Neural progenitor cell (in vitro differentiated cells): ENCODE measurements at regions not wholly inside any gene's neighbourhood (a gene's known extent, or its start where the extent isn't known, plus 50 kb on each side); places are given as distances from the start of the nearest gene placed in this dataset.

Experiments
- DNase-seq: peaks from one replicate; pipeline ENCODE4 v3.0.0-alpha.2; 2016; ENCODE audit warnings: low spot score
- H2AFZ ChIP-seq: fragments of 200-600 bp; sonication (generic); replicated peaks from 2 replicates; pipeline ENCODE4 v1.6.1; 2016; ENCODE audit warnings: antibody characterized with exemption
- H3F3A ChIP-seq: fragments of 200-600 bp; sonication (generic); 2 replicates; pipeline ENCODE4 v1.6.1; 2016; ENCODE audit warnings: antibody characterized with exemption, low read depth
- H3K27ac ChIP-seq: fragments of 200-600 bp; sonication (generic); 2 replicates; pipeline ENCODE4 v1.5.1; 2016; ENCODE audit warnings: mild to moderate bottlenecking
- H3K27me3 ChIP-seq: fragments of 200-600 bp; sonication (generic); 2 replicates; pipeline ENCODE4 v1.6.1; 2016; ENCODE audit warnings: mild to moderate bottlenecking, moderate library complexity
- H3K36me3 ChIP-seq: fragments of 200-600 bp; sonication (generic); 2 replicates; pipeline ENCODE4 v1.5.1; 2016
- H3K4me1 ChIP-seq: fragments of 200-600 bp; sonication (generic); 2 replicates; pipeline ENCODE4 v1.6.1; 2016; ENCODE audit warnings: mixed run types
- H3K4me2 ChIP-seq: fragments of 200-600 bp; sonication (generic); 2 replicates; pipeline ENCODE4 v1.6.1; 2016
- H3K4me3 ChIP-seq: fragments of 200-600 bp; sonication (generic); 2 replicates; pipeline ENCODE4 v1.5.1; 2016
- H3K79me2 ChIP-seq: fragments of 200-600 bp; sonication (generic); 2 replicates; pipeline ENCODE4 v1.6.1; 2016; ENCODE audit warnings: low read depth
- H3K9ac ChIP-seq: fragments of 200-600 bp; sonication (generic); 2 replicates; pipeline ENCODE4 v1.6.1; 2016
- H3K9me3 ChIP-seq: fragments of 200-600 bp; sonication (generic); 2 replicates; pipeline ENCODE4 v1.5.1; 2016; ENCODE audit warnings: low read depth
- H4K20me1 ChIP-seq: fragments of 200-600 bp; sonication (generic); 2 replicates; pipeline ENCODE4 v1.6.1; 2016; ENCODE audit warnings: low read depth
- H3K27ac Mint-ChIP-seq: 3 replicates; pipeline ENCODE4 v1.8.0; 2021; ENCODE audit warnings: mixed read lengths
- H3K27me3 Mint-ChIP-seq: 2 replicates; pipeline ENCODE4 v1.8.0; 2022; ENCODE audit warnings: low read depth, mild to moderate bottlenecking, inconsistent platforms, moderate library complexity, mixed read lengths; ENCODE audit not compliant: insufficient read depth
- H3K36me3 Mint-ChIP-seq: 3 replicates; pipeline ENCODE4 v1.8.0; 2021; ENCODE audit warnings: mixed read lengths
- H3K4me1 Mint-ChIP-seq: 3 replicates; pipeline ENCODE4 v1.8.0; 2021; ENCODE audit warnings: mixed read lengths
- H3K4me3 Mint-ChIP-seq: 3 replicates; pipeline ENCODE4 v1.8.0; 2021; ENCODE audit warnings: mild to moderate bottlenecking, moderate library complexity, mixed read lengths
- H3K9me3 Mint-ChIP-seq: 3 replicates; pipeline ENCODE4 v1.8.0; 2020; ENCODE audit warnings: mixed read lengths
- CTCF ChIP-seq: fragments of 200-600 bp; sonication (generic); IDR thresholded peaks from 2 replicates; pipeline ENCODE4 v1.5.1; 2017; ENCODE audit warnings: antibody characterized with exemption, mild to moderate bottlenecking
- EZH2 ChIP-seq: fragments of 200-600 bp; sonication (generic); IDR thresholded peaks from 2 replicates; pipeline ENCODE4 v1.6.1; 2017; ENCODE audit warnings: antibody characterized with exemption, mild to moderate bottlenecking, moderate library complexity
- EZH2phosphoT487 ChIP-seq: fragments of 200-600 bp; sonication (generic); IDR thresholded peaks from 2 replicates; pipeline ENCODE4 v1.6.1; 2017; ENCODE audit warnings: antibody characterized with exemption

GRCh38 chr1:58979086-58979485 is 195.2 kb upstream of the JUN start:
- no peaks in the 10 kb centered on the region for H3K36me3 Mint-ChIP-seq
- Histone ChIP-seq H3K4me3 (no peak overlapping the region), H3K4me2 (no peak overlapping the region), H3K36me3 (no peaks in the 10 kb centered on the region), H3K27me3 (peaks cover 54% of the 10 kb centered on the region), H2AFZ (no peak overlapping the region), H3K9ac (no peak overlapping the region), H3F3A (no peaks in the 10 kb centered on the region), H3K79me2 (no peaks in the 10 kb centered on the region), H3K4me1 (peaks cover 7% of the 10 kb centered on the region), H4K20me1 (no peaks in the 10 kb centered on the region), H3K27ac (no peak overlapping the region), H3K9me3 (no peaks in the 10 kb centered on the region)
- TF ChIP-seq EZH2phosphoT487 (no peak), CTCF (no peak), EZH2 (no peak)
- peaks cover 9% of the 10 kb centered on the region for H3K27me3 Mint-ChIP-seq
- H3K27ac Mint-ChIP-seq = no peak overlapping the region
- no peaks in the 10 kb centered on the region for H3K9me3 Mint-ChIP-seq
- DNase-seq = no peak
- H3K4me3 Mint-ChIP-seq = no peak overlapping the region
- peaks cover 26% of the 10 kb centered on the region for H3K4me1 Mint-ChIP-seq

GRCh38 chr1:58979677-58980076 is 195.8 kb upstream of the JUN start:
- H3K36me3 ChIP-seq = no peaks in the 10 kb centered on the region
- DNase-seq = no peak
- no peak overlapping the region for H3K4me3 ChIP-seq
- TF ChIP-seq EZH2 (no peak), CTCF (no peak), EZH2phosphoT487 (no peak)
- no peak overlapping the region for H3K4me2 ChIP-seq
- no peak overlapping the region for H2AFZ ChIP-seq
- H3K9ac ChIP-seq = no peak overlapping the region
- H3K4me1 Mint-ChIP-seq = peaks cover 26% of the 10 kb centered on the region
- H4K20me1 ChIP-seq = no peaks in the 10 kb centered on the region
- no peak overlapping the region for H3K27ac Mint-ChIP-seq
- H3K27me3 ChIP-seq = peaks cover 60% of the 10 kb centered on the region
- H3K27ac ChIP-seq = no peak overlapping the region
- no peaks in the 10 kb centered on the region for H3K9me3 Mint-ChIP-seq
- H3K4me3 Mint-ChIP-seq = no peak overlapping the region
- no peaks in the 10 kb centered on the region for H3F3A ChIP-seq
- no peaks in the 10 kb centered on the region for H3K36me3 Mint-ChIP-seq
- peaks cover 9% of the 10 kb centered on the region for H3K27me3 Mint-ChIP-seq
- H3K4me1 ChIP-seq = peaks cover 7% of the 10 kb centered on the region
- no peaks in the 10 kb centered on the region for H3K9me3 ChIP-seq
- H3K79me2 ChIP-seq = no peaks in the 10 kb centered on the region

GRCh38 chr1:58981392-58981791 is 197.5 kb upstream of the JUN start:
- Histone ChIP-seq H3K27ac (no peak overlapping the region), H3K9me3 (no peaks in the 10 kb centered on the region), H3K4me3 (no peak overlapping the region), H3K27me3 (peaks cover 64% of the 10 kb centered on the region), H3K79me2 (no peaks in the 10 kb centered on the region), H3K9ac (no peak overlapping the region), H3K4me1 (peaks cover 7% of the 10 kb centered on the region), H3K36me3 (no peaks in the 10 kb centered on the region), H3F3A (no peaks in the 10 kb centered on the region), H2AFZ (no peak overlapping the region), H3K4me2 (no peak overlapping the region), H4K20me1 (no peaks in the 10 kb centered on the region)
- Mint-ChIP-seq H3K4me1 (peaks cover 26% of the 10 kb centered on the region), H3K27me3 (peaks cover 9% of the 10 kb centered on the region), H3K4me3 (no peak overlapping the region), H3K9me3 (no peaks in the 10 kb centered on the region), H3K36me3 (no peaks in the 10 kb centered on the region), H3K27ac (no peak overlapping the region)
- DNase-seq = no peak
- TF ChIP-seq EZH2phosphoT487 (no peak), CTCF (no peak)
